ENCODE measurements at regions not wholly inside any gene's neighbourhood (a gene's known extent, or its start where the extent isn't known, plus 50 kb on each side); places are given as distances from the start of the nearest gene placed in this dataset.

DNA sequence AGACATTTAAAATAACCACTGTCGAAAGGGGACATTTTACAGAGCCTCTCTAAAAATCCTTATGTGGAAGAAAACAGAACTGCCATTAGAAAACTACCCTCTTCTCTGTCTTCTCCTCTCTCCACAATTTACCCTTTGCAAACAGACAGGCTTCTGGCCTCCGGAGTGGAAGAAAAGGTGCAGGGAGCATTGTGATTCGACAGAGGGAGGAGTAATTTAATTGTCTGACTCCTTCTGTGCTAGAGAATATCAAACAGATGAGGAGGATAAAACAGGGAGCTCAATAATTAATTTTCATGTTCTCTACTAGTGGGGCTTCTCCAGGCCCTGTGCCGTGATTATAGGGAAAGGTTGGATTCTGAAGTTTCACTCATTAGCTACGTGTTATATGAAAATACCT lies 615.5 kb upstream of the MKI67 start:
- Histone ChIP-seq H3K79me2 (ENCODE audit: control insufficient read depth, low read length) (no peaks in the 10 kb centered on the region), H3K9me2 (replicated peaks; ENCODE audit: control insufficient read depth, low read length) (no peaks in the 10 kb centered on the region), H3F3A (ENCODE audit: control insufficient read depth, insufficient read depth) (no peaks in the 10 kb centered on the region), H3K9me3 (ENCODE audit: control insufficient read depth, insufficient read depth, low read length) (no peaks in the 10 kb centered on the region), H3K27ac (ENCODE audit: low read depth, low read length) (no peak overlapping the region), H3K36me3 (ENCODE audit: control insufficient read depth, low read length) (no peaks in the 10 kb centered on the region), H3K4me1 (ENCODE audit: control insufficient read depth, low read length) (no peaks in the 10 kb centered on the region), H3K4me3 (ENCODE audit: low read length) (no peak overlapping the region), H3K4me2 (ENCODE audit: low read length) (no peak overlapping the region), H4K20me1 (ENCODE audit: control insufficient read depth, insufficient read depth, low read depth, low read length) (no peaks in the 10 kb centered on the region), H3K27me3 (ENCODE audit: control insufficient read depth, low read length) (no peaks in the 10 kb centered on the region)
- TF ChIP-seq EZH2phosphoT487 (IDR thresholded peaks at IDR 0.05; ENCODE audit: borderline replicate concordance, low read length): no peak
- TF ChIP-seq, protein P1, sequence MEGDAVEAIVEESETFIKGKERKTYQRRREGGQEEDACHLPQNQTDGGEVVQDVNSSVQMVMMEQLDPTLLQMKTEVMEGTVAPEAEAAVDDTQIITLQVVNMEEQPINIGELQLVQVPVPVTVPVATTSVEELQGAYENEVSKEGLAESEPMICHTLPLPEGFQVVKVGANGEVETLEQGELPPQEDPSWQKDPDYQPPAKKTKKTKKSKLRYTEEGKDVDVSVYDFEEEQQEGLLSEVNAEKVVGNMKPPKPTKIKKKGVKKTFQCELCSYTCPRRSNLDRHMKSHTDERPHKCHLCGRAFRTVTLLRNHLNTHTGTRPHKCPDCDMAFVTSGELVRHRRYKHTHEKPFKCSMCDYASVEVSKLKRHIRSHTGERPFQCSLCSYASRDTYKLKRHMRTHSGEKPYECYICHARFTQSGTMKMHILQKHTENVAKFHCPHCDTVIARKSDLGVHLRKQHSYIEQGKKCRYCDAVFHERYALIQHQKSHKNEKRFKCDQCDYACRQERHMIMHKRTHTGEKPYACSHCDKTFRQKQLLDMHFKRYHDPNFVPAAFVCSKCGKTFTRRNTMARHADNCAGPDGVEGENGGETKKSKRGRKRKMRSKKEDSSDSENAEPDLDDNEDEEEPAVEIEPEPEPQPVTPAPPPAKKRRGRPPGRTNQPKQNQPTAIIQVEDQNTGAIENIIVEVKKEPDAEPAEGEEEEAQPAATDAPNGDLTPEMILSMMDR (IDR thresholded peaks at IDR 0.05; ENCODE audit: low read depth, low read length, poor library complexity, severe bottlenecking): no peak

DNA sequence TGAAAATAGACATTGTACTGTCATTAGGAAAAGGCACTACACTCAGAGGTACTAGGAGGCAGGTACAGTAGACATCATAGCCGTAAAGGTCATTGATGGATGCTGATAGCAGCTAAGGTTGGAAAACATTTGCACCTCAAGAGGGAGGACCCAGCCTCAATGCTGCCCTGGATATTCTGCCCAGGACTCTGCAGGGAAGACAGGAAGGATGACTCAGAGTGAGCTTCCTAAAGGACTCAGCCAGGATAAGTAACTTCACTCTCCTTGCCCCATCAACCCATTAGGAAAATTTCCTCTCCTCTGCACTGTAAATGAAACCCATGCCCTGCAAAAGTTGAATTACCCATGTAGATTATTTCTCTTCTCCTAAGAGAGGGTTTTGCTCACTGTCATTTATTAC lies 617.9 kb upstream of the MKI67 start:
- TF ChIP-seq, protein P1 (IDR thresholded peaks at IDR 0.05; ENCODE audit: low read depth, low read length, poor library complexity, severe bottlenecking): no peak
- TF ChIP-seq EZH2phosphoT487 (IDR thresholded peaks at IDR 0.05; ENCODE audit: borderline replicate concordance, low read length): no peak
- no peak overlapping the region for H3K4me2 ChIP-seq (ENCODE audit: low read length)
- no peaks in the 10 kb centered on the region for H4K20me1 ChIP-seq (ENCODE audit: control insufficient read depth, insufficient read depth, low read depth, low read length)
- H3K4me3 ChIP-seq (ENCODE audit: low read length): no peak overlapping the region
- H3F3A ChIP-seq (ENCODE audit: control insufficient read depth, insufficient read depth): no peaks in the 10 kb centered on the region
- H3K9me3 ChIP-seq (ENCODE audit: control insufficient read depth, insufficient read depth, low read length): no peaks in the 10 kb centered on the region
- H3K79me2 ChIP-seq (ENCODE audit: control insufficient read depth, low read length): no peaks in the 10 kb centered on the region
- no peaks in the 10 kb centered on the region for H3K4me1 ChIP-seq (ENCODE audit: control insufficient read depth, low read length)
- H3K9me2 ChIP-seq (replicated peaks; ENCODE audit: control insufficient read depth, low read length): no peaks in the 10 kb centered on the region
- H3K27ac ChIP-seq (ENCODE audit: low read depth, low read length): no peak overlapping the region
- H3K27me3 ChIP-seq (ENCODE audit: control insufficient read depth, low read length): no peaks in the 10 kb centered on the region
- no peaks in the 10 kb centered on the region for H3K36me3 ChIP-seq (ENCODE audit: control insufficient read depth, low read length)

DNA sequence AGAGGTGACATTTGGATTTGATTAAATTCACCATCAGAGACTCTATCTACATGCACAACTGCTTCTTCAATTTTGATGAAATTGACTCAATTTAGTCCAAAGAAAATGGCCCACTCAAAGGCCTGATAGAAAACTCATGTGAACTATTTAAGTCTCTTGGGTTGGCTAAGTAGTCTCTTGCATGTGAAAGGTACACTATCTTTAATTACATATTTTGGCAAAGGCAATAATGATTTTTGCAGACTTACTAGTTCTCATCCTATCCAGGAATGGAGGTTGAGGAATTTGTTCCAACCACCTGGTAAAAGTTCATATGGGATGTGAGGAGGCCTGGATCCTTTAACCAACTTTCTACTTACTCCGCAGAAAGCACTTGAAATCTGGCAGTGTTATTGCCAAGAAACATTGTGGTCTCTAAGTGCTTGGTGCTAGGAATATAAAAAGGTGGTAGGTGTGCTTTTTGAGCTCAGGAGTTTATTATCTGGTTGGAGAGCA lies 618.6 kb upstream of the MKI67 start:
- Histone ChIP-seq H3K27me3 (ENCODE audit: control insufficient read depth, low read length) (no peaks in the 10 kb centered on the region), H3K4me3 (ENCODE audit: low read length) (no peak overlapping the region), H3K9me3 (ENCODE audit: control insufficient read depth, insufficient read depth, low read length) (no peaks in the 10 kb centered on the region), H3F3A (ENCODE audit: control insufficient read depth, insufficient read depth) (no peaks in the 10 kb centered on the region), H3K79me2 (ENCODE audit: control insufficient read depth, low read length) (no peaks in the 10 kb centered on the region), H3K9me2 (replicated peaks; ENCODE audit: control insufficient read depth, low read length) (no peaks in the 10 kb centered on the region), H3K4me2 (ENCODE audit: low read length) (no peak overlapping the region), H4K20me1 (ENCODE audit: control insufficient read depth, insufficient read depth, low read depth, low read length) (no peaks in the 10 kb centered on the region), H3K4me1 (ENCODE audit: control insufficient read depth, low read length) (no peaks in the 10 kb centered on the region), H3K27ac (ENCODE audit: low read depth, low read length) (no peak overlapping the region), H3K36me3 (ENCODE audit: control insufficient read depth, low read length) (no peaks in the 10 kb centered on the region)
- TF ChIP-seq EZH2phosphoT487 (IDR thresholded peaks at IDR 0.05; ENCODE audit: borderline replicate concordance, low read length): no peak
- TF ChIP-seq, protein P1 (IDR thresholded peaks at IDR 0.05; ENCODE audit: low read depth, low read length, poor library complexity, severe bottlenecking): no peak

All from DOHH2 (cell line).